GM15510 (cell line): ENCODE measurements at regions not wholly inside any gene's neighbourhood (a gene's known extent, or its start where the extent isn't known, plus 50 kb on each side); places are given as distances from the start of the nearest gene placed in this dataset.

Source experiments
- POLR2A ChIP-seq: IDR thresholded peaks from 3 replicates; pipeline ENCODE4 v1.6.1; 2011; ENCODE audit warnings: borderline replicate concordance; ENCODE audit not compliant: insufficient read length; ENCODE audit errors: extremely low read depth

GRCh38 chr17:77388384-77389306 lies 247.9 kb downstream of the SEC14L1 start:
- no peak for TF ChIP-seq POLR2A

GRCh38 chr17:77390870-77391269 lies 250.1 kb downstream of the SEC14L1 start:
- TF ChIP-seq POLR2A: no peak

GRCh38 chr17:77391668-77392375 lies 251.1 kb downstream of the SEC14L1 start:
- TF ChIP-seq POLR2A: no peak

- TF ChIP-seq POLR2A: no peak
Observed at GRCh38 chr17:77392376-77393273, 251.9 kb downstream of the SEC14L1 start.

GRCh38 chr17:77393274-77393600 lies 252.5 kb downstream of the SEC14L1 start:
- TF ChIP-seq POLR2A: no peak

GRCh38 chr17:77393867-77394539 lies 253.2 kb downstream of the SEC14L1 start:
- no peak for TF ChIP-seq POLR2A

GRCh38 chr17:77394540-77395295 lies 253.9 kb downstream of the SEC14L1 start:
- TF ChIP-seq POLR2A: no peak

- no peak for TF ChIP-seq POLR2A
Observed at GRCh38 chr17:77395501-77396048, 254.8 kb downstream of the SEC14L1 start.

- no peak for TF ChIP-seq POLR2A
Observed at GRCh38 chr17:77396610-77397009, 255.8 kb downstream of the SEC14L1 start.

- no peak for TF ChIP-seq POLR2A
Observed at GRCh38 chr17:77398274-77398673, 257.5 kb downstream of the SEC14L1 start.

- no peak for TF ChIP-seq POLR2A
Observed at GRCh38 chr17:77399319-77399957, 258.7 kb downstream of the SEC14L1 start.

- no peak for TF ChIP-seq POLR2A
Observed at GRCh38 chr17:77400445-77400870, 259.7 kb downstream of the SEC14L1 start.

- TF ChIP-seq POLR2A: no peak
Observed at GRCh38 chr17:77402159-77402731, 261.5 kb downstream of the SEC14L1 start.

GRCh38 chr17:77403854-77404253 lies 263.1 kb downstream of the SEC14L1 start:
- no peak for TF ChIP-seq POLR2A
